ENCODE measurements at regions not wholly inside any gene's neighbourhood (a gene's known extent, or its start where the extent isn't known, plus 50 kb on each side); places are given as distances from the start of the nearest gene placed in this dataset.

DNA sequence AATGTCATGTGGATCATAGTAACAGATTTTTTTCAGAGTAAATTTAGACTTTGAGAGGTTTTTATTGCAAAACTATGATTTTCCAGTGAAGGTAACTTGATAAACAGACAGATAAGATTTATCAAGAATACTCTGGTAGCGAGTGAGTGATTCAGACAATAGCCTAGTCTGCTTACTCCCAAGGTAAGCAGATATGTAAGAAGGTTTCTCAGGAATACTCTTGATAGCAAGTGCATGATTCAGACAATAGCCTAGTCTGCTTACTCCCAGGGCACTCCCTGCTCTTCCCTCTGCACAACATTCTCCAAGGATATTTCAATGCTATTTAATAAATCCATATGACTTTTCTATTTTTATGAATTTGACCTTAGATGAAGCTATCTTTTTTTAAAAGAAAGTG lies 1881.5 kb downstream of the EFNA5 start:
- TF ChIP-seq, protein P1, sequence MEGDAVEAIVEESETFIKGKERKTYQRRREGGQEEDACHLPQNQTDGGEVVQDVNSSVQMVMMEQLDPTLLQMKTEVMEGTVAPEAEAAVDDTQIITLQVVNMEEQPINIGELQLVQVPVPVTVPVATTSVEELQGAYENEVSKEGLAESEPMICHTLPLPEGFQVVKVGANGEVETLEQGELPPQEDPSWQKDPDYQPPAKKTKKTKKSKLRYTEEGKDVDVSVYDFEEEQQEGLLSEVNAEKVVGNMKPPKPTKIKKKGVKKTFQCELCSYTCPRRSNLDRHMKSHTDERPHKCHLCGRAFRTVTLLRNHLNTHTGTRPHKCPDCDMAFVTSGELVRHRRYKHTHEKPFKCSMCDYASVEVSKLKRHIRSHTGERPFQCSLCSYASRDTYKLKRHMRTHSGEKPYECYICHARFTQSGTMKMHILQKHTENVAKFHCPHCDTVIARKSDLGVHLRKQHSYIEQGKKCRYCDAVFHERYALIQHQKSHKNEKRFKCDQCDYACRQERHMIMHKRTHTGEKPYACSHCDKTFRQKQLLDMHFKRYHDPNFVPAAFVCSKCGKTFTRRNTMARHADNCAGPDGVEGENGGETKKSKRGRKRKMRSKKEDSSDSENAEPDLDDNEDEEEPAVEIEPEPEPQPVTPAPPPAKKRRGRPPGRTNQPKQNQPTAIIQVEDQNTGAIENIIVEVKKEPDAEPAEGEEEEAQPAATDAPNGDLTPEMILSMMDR (conservative IDR thresholded peaks at IDR 0.05), result no peak
- TF ChIP-seq ZFX (IDR thresholded peaks at IDR 0.05), result no peak
